ENCODE measurements at regions not wholly inside any gene's neighbourhood (a gene's known extent, or its start where the extent isn't known, plus 50 kb on each side); places are given as distances from the start of the nearest gene placed in this dataset.

DNA sequence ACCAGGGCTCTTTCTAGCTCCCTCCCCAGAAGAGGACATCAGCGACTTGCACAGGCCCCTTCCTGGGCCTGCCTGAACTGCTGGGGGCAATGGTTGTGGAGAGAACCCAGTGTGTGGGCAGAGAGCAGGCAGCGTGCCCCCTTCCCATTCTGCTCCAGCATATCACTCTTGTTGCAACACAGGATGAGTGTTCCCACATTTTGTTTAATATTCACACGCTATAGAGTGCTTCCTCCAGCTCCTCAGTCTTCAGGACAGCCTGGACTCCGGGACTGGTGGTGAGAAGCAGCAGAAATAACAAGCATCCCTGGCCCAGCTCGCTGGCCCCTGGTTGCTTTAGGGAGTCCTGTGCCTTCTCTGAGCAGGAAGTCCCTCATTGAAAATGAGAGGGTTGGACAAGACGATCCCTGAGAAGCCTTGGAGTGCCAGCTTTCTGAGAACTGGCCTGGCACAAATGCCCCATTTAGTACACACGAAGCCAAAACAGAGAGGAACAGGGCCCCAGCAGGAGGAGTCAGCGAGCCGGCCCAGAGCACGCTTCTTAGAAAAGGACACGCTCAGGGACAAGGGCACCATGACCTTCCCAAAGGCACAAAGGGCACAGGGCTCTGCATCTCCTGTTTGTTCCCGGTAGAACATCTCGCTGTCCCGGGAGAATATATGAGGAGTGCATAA, 84.2 kb upstream of the FOXC1 start:
- DNase-seq (no peak), FAIRE-seq (no peak)
- 87 to 93% (median 88%) methylated on average over 14 of the region's 14 CpGs for WGBS, 3 donors

DNA sequence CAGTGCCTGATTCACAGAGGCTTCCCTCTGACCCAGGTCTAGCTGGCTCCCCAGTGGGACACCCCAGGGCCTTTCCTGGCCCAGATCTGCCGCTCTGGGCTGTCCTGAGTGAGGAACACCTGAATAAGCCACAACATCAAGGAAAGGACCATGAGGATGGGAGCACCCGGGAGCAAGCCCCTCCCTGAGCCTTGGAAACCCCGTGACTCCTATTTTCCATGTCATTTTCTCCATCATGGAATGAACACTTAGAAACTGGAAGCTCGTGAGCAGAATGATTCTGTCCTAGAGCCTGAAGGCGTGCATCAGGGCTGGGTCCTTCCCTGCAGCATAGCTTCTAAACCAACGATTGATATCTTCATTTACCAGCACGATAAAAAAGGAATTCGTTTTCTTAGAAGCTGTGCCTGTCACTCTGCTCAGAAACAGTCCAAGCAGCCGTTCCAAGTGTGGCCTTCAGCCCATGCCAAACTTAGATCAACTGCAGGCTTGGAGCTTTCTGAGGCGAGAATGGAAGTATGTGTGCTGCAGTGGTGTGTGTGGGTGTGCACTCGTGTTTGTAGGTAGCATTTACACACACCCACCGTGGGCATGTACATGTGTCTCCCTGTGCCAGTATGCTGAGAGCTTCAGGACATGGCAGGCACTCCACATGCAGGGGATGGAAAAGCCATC, 83.2 kb upstream of the FOXC1 start:
- Histone ChIP-seq H3K4me1 (ENCODE audit: control insufficient read depth in 3 of 3, insufficient read depth in 2 of 3, low read depth in 1 of 3, low read length in 2 of 3) (peaks cover 0 to 9% (median 3%) of the 10 kb centered on the region in 3 donors), H3K27me3 (ENCODE audit: control insufficient read depth in 3 of 3, insufficient read depth in 3 of 3, low read length in 3 of 3) (peaks cover 0 to 27% (median 7%) of the 10 kb centered on the region in 3 donors), H3K27ac (ENCODE audit: low read depth in 1 of 3, low read length in 2 of 3) (no peak overlapping the region), H3K36me3 (ENCODE audit: control insufficient read depth in 3 of 3, insufficient read depth in 2 of 3, low read depth in 1 of 3, low read length in 3 of 3) (no peaks in the 10 kb centered on the region), H3K4me3 (ENCODE audit: low read depth in 1 of 3, low read length in 3 of 3) (no peak overlapping the region), H3K9me3 (ENCODE audit: control insufficient read depth in 2 of 2, insufficient read depth in 1 of 2, low read depth in 1 of 2, low read length in 1 of 2) (no peaks in the 10 kb centered on the region)
- WGBS, 3 donors = 56 to 66% (median 59%) methylated on average over 12 of the region's 12 CpGs
- FAIRE-seq (no peak), DNase-seq (no peak)

More for the DNA sequence above, 84.2 kb upstream of the FOXC1 start:
- Histone ChIP-seq H3K36me3 (ENCODE audit: control insufficient read depth in 3 of 3, insufficient read depth in 2 of 3, low read depth in 1 of 3, low read length in 3 of 3) (no peaks in the 10 kb centered on the region), H3K27ac (ENCODE audit: low read depth in 1 of 3, low read length in 2 of 3) (no peak overlapping the region), H3K9me3 (ENCODE audit: control insufficient read depth in 2 of 2, insufficient read depth in 1 of 2, low read depth in 1 of 2, low read length in 1 of 2) (no peaks in the 10 kb centered on the region), H3K4me1 (ENCODE audit: control insufficient read depth in 3 of 3, insufficient read depth in 2 of 3, low read depth in 1 of 3, low read length in 2 of 3) (peaks cover 0 to 9% (median 3%) of the 10 kb centered on the region in 3 donors), H3K27me3 (ENCODE audit: control insufficient read depth in 3 of 3, insufficient read depth in 3 of 3, low read length in 3 of 3) (peaks cover 0 to 28% (median 7%) of the 10 kb centered on the region in 3 donors), H3K4me3 (ENCODE audit: low read depth in 1 of 3, low read length in 3 of 3) (no peak overlapping the region)

DNA sequence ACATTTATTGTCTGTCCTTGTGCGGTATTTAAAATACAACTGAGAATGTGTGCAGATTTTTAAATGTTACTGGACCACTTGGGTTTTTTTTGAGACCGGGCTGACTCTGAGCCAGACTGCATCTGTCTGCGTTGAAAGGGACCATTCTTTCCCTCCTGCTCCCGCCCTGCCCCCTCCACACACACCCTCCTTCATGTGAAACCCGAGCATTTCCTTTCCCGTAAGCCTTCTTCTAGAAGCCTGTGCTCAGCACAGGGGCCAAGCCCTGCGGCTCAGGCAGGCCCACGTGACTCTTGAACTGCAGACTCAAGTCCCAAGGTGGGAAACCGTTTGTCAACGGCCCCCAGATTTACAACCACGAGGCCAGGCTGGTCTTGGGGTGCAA, 82.7 kb upstream of the FOXC1 start:
- no peak overlapping the region for H3K4me3 ChIP-seq (ENCODE audit: low read depth in 1 of 3, low read length in 3 of 3)
- no peaks in the 10 kb centered on the region for H3K36me3 ChIP-seq (ENCODE audit: control insufficient read depth in 3 of 3, insufficient read depth in 2 of 3, low read depth in 1 of 3, low read length in 3 of 3)
- peaks cover 0 to 22% (median 7%) of the 10 kb centered on the region in 3 donors for H3K27me3 ChIP-seq (ENCODE audit: control insufficient read depth in 3 of 3, insufficient read depth in 3 of 3, low read length in 3 of 3)
- 8 to 13% (median 10%) methylated on average over 11 of the region's 11 CpGs for whole genome bisulfite sequencing, 3 donors
- FAIRE-seq (no peak), DNase-seq (peak; percentile 14 to 83)
- H3K9me3 ChIP-seq (ENCODE audit: control insufficient read depth in 2 of 2, insufficient read depth in 1 of 2, low read depth in 1 of 2, low read length in 1 of 2) = no peaks in the 10 kb centered on the region
- no peak overlapping the region for H3K27ac ChIP-seq (ENCODE audit: low read depth in 1 of 3, low read length in 2 of 3)
- peaks cover 0 to 9% (median 3%) of the 10 kb centered on the region in 3 donors for H3K4me1 ChIP-seq (ENCODE audit: control insufficient read depth in 3 of 3, insufficient read depth in 2 of 3, low read depth in 1 of 3, low read length in 2 of 3)

DNA sequence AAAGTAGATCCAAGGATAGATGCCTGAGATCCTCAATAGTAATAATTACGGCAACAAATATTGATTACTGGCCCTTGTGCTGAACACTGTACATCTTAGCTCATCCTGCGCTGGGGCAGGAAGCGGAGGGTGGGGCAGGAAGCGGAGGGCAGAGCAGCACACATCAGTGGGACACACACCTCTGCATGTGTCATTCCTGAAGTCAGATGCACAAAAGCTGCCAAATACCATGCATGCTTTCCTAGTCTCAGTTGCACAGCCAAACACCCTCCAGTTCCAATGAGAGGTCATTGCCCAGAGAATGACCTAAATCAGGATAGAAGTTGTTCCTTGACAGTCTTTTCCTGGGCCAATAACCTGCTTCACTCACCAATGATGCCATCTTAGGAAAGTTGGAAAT, 74.4 kb upstream of the FOXC1 start:
- no peaks in the 10 kb centered on the region for H3K4me1 ChIP-seq (ENCODE audit: control insufficient read depth in 3 of 3, insufficient read depth in 2 of 3, low read depth in 1 of 3, low read length in 2 of 3)
- H3K36me3 ChIP-seq (ENCODE audit: control insufficient read depth in 3 of 3, insufficient read depth in 2 of 3, low read depth in 1 of 3, low read length in 3 of 3) = no peaks in the 10 kb centered on the region
- no peak overlapping the region for H3K27ac ChIP-seq (ENCODE audit: low read depth in 1 of 3, low read length in 2 of 3)
- H3K9me3 ChIP-seq (ENCODE audit: control insufficient read depth in 2 of 2, insufficient read depth in 1 of 2, low read depth in 1 of 2, low read length in 1 of 2) = no peaks in the 10 kb centered on the region
- no peaks in the 10 kb centered on the region for H3K27me3 ChIP-seq (ENCODE audit: control insufficient read depth in 3 of 3, insufficient read depth in 3 of 3, low read length in 3 of 3)
- 73 to 89% (median 81%) methylated on average over 4 of the region's 4 CpGs for WGBS, 3 donors
- H3K4me3 ChIP-seq (ENCODE audit: low read depth in 1 of 3, low read length in 3 of 3) = no peak overlapping the region
- FAIRE-seq (no peak), DNase-seq (no peak)

DNA sequence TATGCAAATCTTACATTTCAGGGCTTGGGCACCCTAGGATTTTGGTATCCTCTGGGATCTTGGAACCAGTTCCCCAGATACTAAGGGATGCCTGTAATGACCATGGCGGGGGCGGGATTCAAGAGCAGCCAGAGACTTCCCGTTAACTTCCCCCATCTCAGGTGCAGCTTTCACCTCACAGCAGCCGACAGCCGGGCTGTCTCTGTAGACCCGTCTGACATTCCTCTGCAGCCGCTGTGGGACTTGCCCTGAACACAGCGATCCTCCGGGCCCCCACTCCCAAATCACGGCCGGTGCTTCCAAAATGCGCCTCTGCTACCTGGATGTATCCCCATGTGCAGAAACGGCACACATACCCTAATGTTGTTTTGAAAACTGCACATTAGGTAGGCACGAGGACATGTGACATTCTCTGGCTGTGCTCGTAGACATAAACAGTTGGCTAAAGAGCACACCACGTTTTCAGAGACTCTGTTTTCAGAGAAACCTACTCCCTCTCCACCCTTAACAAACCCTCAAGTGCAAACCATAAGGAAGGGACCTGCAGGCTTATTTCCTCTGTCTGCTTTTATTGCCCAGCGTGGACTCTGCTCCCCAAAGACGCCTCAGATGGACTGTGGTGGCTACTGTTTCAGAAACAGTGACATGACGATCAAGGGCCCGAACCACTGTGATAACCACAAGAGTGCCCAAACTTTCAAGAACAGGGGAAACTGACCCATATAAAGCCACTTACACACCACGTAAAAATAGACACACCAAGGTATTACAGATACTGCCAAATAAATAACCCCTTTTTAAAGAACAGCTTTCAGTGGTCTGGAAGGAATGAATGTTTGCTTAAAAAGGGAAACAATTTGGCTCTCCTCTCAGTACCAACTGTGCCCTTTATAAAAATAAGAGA, 72.9 kb upstream of the FOXC1 start:
- Histone ChIP-seq H3K9me3 (ENCODE audit: control insufficient read depth in 2 of 2, insufficient read depth in 1 of 2, low read depth in 1 of 2, low read length in 1 of 2) (no peaks in the 10 kb centered on the region), H3K4me1 (ENCODE audit: control insufficient read depth in 3 of 3, insufficient read depth in 2 of 3, low read depth in 1 of 3, low read length in 2 of 3) (peaks cover 0 to 3% (median 0%) of the 10 kb centered on the region in 3 donors), H3K4me3 (ENCODE audit: low read depth in 1 of 3, low read length in 3 of 3) (no peak overlapping the region), H3K36me3 (ENCODE audit: control insufficient read depth in 3 of 3, insufficient read depth in 2 of 3, low read depth in 1 of 3, low read length in 3 of 3) (no peaks in the 10 kb centered on the region), H3K27me3 (ENCODE audit: control insufficient read depth in 3 of 3, insufficient read depth in 3 of 3, low read length in 3 of 3) (no peaks in the 10 kb centered on the region), H3K27ac (ENCODE audit: low read depth in 1 of 3, low read length in 2 of 3) (no peak overlapping the region)
- WGBS, 3 donors = 29 to 65% (median 47%) methylated on average over 21 of the region's 21 CpGs
- no peak for FAIRE-seq
- peak; percentile 66 to 69 for DNase-seq

DNA sequence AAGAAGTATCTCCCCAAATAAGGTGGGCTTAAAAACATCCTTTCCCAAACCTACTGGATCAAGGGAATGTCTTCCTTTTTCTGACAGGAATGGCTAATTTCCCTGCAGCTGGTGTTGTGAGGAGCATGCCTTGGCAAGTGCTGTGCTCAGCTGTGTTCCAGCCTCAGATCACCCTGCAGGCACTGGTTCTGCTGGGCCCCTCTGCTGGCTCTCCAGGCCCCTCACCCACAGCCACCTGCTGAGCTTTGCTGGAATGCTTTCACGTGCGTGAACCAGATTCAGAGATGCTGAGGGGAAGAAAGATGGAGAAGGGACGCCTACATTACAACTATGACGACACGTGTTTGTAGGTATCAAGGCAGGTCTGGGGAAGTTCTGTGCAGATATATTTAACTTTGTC, 71.3 kb upstream of the FOXC1 start:
- DNase-seq = no peak
- no peak overlapping the region for H3K4me3 ChIP-seq (ENCODE audit: low read depth in 1 of 3, low read length in 3 of 3)
- no peak for FAIRE-seq
- H3K36me3 ChIP-seq (ENCODE audit: control insufficient read depth in 3 of 3, insufficient read depth in 2 of 3, low read depth in 1 of 3, low read length in 3 of 3) = no peaks in the 10 kb centered on the region
- peaks cover 0 to 3% (median 0%) of the 10 kb centered on the region in 3 donors for H3K4me1 ChIP-seq (ENCODE audit: control insufficient read depth in 3 of 3, insufficient read depth in 2 of 3, low read depth in 1 of 3, low read length in 2 of 3)
- no peaks in the 10 kb centered on the region for H3K27me3 ChIP-seq (ENCODE audit: control insufficient read depth in 3 of 3, insufficient read depth in 3 of 3, low read length in 3 of 3)
- 83 to 95% (median 89%) methylated on average over 5 of the region's 5 CpGs for WGBS, 3 donors
- no peak overlapping the region for H3K27ac ChIP-seq (ENCODE audit: low read depth in 1 of 3, low read length in 2 of 3)
- peaks cover 0 to 2% of the 10 kb centered on the region in 2 donors for H3K9me3 ChIP-seq (ENCODE audit: control insufficient read depth in 2 of 2, insufficient read depth in 1 of 2, low read depth in 1 of 2, low read length in 1 of 2)

DNA sequence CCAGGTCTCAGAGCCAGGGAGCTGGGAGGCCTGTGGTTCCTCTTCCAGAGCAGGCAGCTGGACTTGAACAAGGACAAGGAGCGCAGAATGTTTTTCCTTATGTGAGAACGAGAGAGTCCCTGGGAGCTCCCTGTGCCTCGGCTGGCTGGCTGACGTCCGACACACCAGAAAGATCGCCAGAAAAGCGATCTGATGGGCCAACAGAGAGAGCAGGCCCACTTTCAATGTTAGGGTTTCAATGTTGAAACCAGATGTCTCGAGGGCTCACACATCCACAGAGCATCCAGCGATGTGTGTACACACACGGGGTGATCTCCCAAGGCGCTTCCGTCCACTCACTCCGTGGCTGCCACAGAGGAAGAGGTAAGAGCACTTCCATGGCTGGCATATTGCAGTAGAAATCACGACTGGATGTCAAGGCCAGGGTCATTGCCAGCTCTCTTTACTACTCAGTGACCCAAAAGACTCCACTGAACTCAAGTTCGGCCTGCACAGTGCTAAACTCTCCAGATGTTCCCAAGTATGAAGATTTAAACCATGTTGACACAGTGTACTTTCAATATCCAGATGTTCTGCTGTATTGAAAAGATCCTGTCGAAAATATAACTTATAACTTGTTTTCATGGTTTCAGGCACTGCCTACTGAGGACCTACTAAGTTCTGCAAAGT, 70.8 kb upstream of the FOXC1 start:
- FAIRE-seq = no peak
- WGBS, 3 donors = 83 to 92% (median 86%) methylated on average over 16 of the region's 16 CpGs
- no peaks in the 10 kb centered on the region for H3K27me3 ChIP-seq (ENCODE audit: control insufficient read depth in 3 of 3, insufficient read depth in 3 of 3, low read length in 3 of 3)
- no peak for DNase-seq
- no peak overlapping the region for H3K27ac ChIP-seq (ENCODE audit: low read depth in 1 of 3, low read length in 2 of 3)
- no peak overlapping the region for H3K4me3 ChIP-seq (ENCODE audit: low read depth in 1 of 3, low read length in 3 of 3)
- H3K36me3 ChIP-seq (ENCODE audit: control insufficient read depth in 3 of 3, insufficient read depth in 2 of 3, low read depth in 1 of 3, low read length in 3 of 3) = no peaks in the 10 kb centered on the region
- H3K9me3 ChIP-seq (ENCODE audit: control insufficient read depth in 2 of 2, insufficient read depth in 1 of 2, low read depth in 1 of 2, low read length in 1 of 2) = peaks cover 0 to 2% of the 10 kb centered on the region in 2 donors
- H3K4me1 ChIP-seq (ENCODE audit: control insufficient read depth in 3 of 3, insufficient read depth in 2 of 3, low read depth in 1 of 3, low read length in 2 of 3) = peaks cover 0 to 3% (median 0%) of the 10 kb centered on the region in 3 donors
